Midbrain (tissue), 1 donor: ENCODE measurements at regions not wholly inside any gene's neighbourhood (a gene's known extent, or its start where the extent isn't known, plus 50 kb on each side); places are given as distances from the start of the nearest gene placed in this dataset.
"Not testable (repeated sequence)": the region's sequence is repeated elsewhere in the genome, so short reads cannot be mapped to it uniquely, and the experiment has no call there.

Source experiments
- DNase-seq: peaks from one replicate; lab custom pipeline; 2025; lab: John Stamatoyannopoulos, UW

GRCh38 chr1:14392859-14393365 is 205.6 kb upstream of the KAZN start:
- no peak for DNase-seq

DNA sequence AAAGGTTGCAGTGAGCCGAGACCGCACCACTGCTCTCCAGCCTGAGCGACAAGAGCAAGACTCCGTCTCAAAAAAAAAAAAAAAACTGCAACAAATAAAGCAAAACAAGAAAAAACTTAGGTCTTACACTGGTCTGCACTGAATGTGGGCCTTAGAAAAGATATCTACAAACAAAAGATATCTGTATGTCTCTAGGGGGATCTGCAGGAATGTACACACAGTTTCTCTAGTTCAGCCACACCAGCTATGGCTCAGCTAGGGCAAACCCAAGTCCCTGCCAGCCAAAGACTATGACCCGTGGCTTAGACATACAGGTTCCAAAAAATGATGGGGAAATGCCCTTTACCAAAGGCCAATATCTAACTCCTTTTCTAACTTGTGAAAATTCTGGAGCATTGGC is 202.4 kb upstream of the KAZN start:
- no peak for DNase-seq

DNA sequence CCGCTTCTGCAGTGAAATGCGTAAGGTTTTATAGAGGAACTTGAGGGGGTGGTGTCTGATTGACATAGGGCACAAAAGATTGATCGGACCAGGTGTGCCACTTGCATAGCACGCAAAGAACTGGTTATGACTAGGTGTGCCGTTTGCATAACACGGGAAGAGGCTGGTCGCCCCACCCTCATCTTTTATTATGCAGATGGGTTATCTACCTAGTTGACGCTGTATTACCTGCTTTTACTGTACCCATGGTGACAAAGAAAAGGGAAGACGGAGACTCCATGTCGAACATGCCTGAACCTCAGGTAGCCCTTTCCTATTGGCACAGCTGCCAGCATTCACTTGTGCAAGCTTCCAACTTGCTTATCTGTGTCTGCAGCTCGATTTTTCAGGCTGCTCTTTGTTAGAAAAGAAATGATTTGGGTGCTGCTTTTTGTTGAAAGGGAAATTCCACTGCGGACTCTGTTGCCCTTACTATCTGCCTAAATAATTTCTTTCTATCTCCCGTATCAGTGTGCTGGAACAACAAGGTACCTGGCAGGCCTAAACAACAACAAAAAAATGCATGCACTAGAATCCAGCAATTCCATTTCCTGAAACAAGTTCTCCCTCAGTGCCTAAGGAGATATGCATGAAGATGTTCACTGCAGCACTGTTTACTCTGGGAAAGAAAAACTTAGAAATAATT is 194.4 kb upstream of the KAZN start:
- no peak for DNase-seq

- DNase-seq, result no peak
These were observed 193.6 kb upstream of the KAZN start for GRCh38 chr1:14404862-14405301.

GRCh38 chr1:14412235-14412634 is 186.2 kb upstream of the KAZN start:
- DNase-seq, result no peak

DNA sequence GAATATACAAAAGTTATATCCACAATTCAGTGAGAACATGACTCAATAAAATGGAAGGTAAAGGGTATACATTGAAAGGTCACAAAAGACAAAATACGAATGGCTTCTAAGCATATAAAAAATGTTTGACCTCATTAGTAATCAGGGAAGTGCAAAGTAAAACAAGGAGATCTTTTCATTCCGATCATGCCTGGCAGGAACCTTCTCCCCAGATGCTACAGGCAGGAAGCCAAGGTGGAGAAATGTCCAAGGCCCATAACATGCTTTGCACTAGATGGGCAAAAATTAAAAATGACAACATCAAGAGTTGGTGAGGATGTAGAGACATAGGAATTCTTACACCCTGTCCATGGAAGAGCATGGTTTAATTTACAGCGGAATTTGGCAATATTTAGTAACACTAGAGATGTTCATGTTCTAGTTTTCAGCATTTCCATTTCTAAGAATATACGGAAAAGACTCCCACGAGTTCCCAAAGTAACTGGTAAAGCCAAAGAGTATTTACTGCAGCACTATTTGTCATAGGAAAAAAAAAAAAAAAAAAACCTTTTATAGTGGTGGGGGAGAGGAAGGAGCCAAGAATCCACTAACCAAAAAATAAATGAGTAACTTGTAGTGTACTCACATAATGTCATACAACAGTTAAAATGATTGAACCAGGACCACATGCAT is 184.5 kb upstream of the KAZN start:
- peak; percentile 51 for DNase-seq

GRCh38 chr1:14415396-14415795 is 183.1 kb upstream of the KAZN start:
- no peak for DNase-seq

DNA sequence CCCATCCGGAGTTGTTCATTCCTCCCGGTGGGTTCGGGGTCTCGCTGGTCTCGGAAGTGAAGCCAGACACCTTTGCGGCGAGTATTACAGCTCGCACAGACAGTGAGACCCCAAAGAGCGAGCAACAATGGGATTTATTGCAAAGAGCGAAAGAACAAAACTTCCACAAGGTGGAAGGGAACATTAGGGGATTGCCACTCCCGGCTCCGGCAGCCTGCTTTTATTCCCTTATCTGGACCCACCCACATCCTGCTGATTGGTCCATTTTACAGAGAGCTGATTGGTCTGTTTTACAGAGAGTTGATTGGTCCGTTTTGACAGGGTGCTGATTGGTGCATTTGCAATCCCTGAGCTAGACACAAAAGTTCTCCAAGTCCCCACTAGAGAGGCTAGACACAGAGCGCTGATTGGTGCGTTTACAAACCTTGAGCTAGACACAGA is 178.7 kb upstream of the KAZN start:
- DNase-seq, result not testable (repeated sequence)

GRCh38 chr1:14420686-14421085 is 177.8 kb upstream of the KAZN start:
- no peak for DNase-seq

GRCh38 chr1:14421295-14421976 is 177.0 kb upstream of the KAZN start:
- no peak for DNase-seq

DNA sequence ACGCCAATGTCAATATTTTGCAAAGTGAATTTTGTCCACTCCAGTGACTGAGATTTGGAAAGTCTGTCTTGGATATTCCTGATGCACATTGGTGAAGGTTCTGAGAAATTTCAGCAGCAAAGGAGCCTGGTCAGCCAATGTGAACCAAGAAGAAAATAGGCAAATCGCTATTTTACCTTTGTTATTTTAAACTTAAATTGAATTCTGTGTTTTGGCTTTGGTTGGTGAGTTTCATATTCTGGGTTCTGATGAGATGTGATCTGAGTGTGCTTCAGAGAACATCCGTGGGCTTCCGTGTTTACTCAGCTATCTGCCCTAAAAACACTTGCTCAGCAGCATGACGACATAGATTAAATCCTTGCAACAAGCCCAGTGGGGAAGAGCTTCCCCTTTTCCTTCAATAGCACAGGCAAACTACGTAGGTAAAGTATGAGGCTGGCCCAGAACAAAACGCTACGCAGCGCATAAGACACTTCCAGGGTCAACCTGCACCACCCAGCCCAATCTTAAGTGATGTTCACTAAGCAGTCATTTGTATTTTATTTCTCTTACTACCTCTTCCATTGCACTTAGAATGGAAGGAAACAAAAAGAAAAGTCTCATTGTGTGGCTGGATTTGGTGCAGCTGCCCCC is 176.4 kb upstream of the KAZN start:
- DNase-seq, result no peak

- no peak for DNase-seq
These were observed 174.0 kb upstream of the KAZN start for GRCh38 chr1:14424325-14425002.

GRCh38 chr1:14426854-14427253 is 171.6 kb upstream of the KAZN start:
- no peak for DNase-seq

GRCh38 chr1:14429577-14429976 is 168.9 kb upstream of the KAZN start:
- DNase-seq, result no peak

GRCh38 chr1:14432728-14433127 is 165.8 kb upstream of the KAZN start:
- DNase-seq, result not testable (repeated sequence)

- no peak for DNase-seq
These were observed 163.0 kb upstream of the KAZN start for GRCh38 chr1:14435368-14436023.

DNA sequence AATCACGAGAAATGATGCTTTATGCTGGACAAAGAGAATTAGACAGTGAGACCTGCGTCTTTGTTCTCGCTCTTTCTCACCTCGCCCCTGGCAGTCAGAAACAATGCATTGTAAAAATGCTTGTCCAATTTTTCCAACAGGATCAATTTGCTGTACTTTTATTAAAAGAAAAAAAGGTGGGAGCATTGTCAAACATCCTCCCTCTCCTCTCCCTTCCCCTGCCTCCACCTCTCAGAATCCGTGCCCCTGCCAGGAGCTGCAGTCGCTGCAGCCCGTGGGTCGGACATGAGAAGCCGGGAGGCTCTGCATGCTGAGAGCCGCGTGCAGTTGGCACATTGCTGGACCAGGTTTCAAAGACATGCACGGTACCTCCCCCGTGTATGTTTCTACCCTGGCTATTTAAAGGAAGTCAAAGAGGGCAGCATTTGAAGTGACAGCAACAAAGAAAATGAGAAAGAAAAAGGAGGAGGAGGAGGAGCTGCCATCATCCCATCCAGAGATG is 161.0 kb upstream of the KAZN start:
- no peak for DNase-seq

DNA sequence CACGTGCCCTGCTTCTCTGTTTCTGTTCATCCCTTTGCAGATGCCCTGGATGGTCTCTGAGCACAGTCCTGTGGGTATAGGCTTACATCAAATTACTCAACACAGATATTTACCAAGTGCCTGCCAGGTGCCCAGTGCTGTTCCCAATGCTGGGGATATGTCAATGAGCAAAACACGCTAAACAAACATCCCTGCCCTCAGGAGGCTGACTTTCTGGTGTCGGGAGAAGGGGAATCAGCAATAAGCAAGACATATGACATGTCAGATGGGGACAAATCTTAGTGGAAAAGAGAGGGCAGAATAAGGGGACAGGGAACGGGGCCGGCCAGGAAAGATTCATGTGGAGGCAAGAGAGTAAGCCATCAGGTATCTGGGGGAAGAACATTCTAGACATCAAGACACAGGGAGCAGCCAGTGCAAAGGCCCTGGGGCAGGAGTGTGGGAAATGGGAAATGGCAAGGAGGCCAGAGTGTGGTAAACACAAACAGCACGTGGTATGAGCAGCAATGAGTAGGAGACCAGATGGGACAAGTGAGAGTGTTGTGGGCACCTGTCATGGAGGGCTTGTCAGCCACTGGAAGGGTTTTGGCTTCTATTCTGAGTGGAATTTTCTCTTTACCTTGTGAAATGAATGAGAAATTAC is 160.2 kb upstream of the KAZN start:
- DNase-seq, result no peak

DNA sequence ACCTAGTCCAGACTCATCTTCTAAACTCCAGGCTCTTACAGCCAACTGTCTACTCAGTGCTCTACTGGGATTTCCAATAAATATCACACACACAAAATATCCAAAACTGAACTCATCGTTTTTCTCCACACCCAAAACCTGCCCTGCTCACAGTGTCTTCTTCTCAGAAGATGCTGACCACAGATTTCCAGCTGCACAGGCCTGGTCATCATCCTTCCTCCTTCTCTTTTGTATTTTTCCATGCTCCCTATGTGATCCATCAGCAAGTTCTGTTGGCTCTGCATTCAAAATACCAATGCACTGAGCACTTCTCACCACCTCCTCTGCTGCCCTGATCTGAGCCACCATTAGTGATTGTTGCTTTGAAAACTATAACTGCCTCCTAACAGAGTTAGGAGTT is 159.5 kb upstream of the KAZN start:
- no peak for DNase-seq

GRCh38 chr1:14440166-14440565 is 158.3 kb upstream of the KAZN start:
- DNase-seq, result no peak

DNA sequence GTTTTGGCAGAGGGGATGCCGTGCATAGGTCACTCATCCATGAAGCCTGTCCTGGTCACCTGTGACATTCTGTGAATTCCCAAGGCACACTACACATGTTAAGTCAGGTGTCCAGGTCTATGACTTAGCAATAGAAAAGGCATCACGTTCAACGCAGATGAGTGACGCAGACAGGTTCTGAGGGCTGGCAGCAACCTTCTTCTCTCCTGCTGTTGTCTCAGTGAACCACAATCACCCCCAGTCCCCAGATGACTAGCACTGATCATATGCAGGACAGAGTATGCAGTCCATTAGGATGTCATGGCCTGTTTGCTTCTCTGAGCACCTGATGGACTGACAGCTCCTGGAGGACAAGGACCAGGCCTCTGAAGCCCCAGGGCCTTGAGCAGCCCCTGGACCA is 157.8 kb upstream of the KAZN start:
- DNase-seq, result no peak
